ENCODE measurements at regions not wholly inside any gene's neighbourhood (a gene's known extent, or its start where the extent isn't known, plus 50 kb on each side); places are given as distances from the start of the nearest gene placed in this dataset.

DNA sequence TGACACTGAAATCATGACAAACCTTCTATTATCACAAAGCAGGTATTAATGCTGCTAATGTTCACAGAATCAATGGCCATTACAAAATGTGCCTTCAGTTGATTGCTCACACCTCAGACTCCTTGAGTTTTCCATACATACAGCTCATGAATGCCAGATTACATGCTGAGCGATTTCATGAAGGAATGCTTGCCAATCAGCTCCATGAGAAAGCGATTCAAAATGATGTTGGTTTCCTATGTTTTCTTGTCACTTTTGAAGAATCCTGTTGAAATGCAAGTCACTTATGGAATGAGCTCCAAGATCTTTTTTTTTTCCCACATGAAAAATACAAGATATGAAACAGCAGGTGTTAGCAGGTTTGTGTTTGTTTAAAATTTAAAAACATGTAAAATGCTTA is 68.0 kb upstream of the GPCPD1 start:
- TF ChIP-seq, protein P1, sequence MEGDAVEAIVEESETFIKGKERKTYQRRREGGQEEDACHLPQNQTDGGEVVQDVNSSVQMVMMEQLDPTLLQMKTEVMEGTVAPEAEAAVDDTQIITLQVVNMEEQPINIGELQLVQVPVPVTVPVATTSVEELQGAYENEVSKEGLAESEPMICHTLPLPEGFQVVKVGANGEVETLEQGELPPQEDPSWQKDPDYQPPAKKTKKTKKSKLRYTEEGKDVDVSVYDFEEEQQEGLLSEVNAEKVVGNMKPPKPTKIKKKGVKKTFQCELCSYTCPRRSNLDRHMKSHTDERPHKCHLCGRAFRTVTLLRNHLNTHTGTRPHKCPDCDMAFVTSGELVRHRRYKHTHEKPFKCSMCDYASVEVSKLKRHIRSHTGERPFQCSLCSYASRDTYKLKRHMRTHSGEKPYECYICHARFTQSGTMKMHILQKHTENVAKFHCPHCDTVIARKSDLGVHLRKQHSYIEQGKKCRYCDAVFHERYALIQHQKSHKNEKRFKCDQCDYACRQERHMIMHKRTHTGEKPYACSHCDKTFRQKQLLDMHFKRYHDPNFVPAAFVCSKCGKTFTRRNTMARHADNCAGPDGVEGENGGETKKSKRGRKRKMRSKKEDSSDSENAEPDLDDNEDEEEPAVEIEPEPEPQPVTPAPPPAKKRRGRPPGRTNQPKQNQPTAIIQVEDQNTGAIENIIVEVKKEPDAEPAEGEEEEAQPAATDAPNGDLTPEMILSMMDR (IDR thresholded peaks at IDR 0.05), result no peak
- no peak for TF ChIP-seq EZH2 (IDR thresholded peaks at IDR 0.05; ENCODE audit: borderline replicate concordance, insufficient read depth, low read depth, low read length, poor library complexity, severe bottlenecking)
